Upper lobe of left lung (tissue), 4 donors: ENCODE measurements at regions not wholly inside any gene's neighbourhood (a gene's known extent, or its start where the extent isn't known, plus 50 kb on each side); places are given as distances from the start of the nearest gene placed in this dataset.

Experiments used
- EP300 ChIP-seq, 4 donors: sonication (generic); formaldehyde crosslinking; IDR thresholded peaks; one replicate each; pipeline ENCODE4 v1.5.1; 2017; ENCODE audit warnings: antibody characterized with exemption in 4 of 4, control low read depth in 2 of 4
- POLR2A ChIP-seq, 4 donors: fragments of 450-650 bp; IDR thresholded peaks; one replicate each; pipeline ENCODE4 v1.5.1; 2016 to 2017; ENCODE audit warnings: antibody characterized with exemption in 4 of 4, mild to moderate bottlenecking in 2 of 4
- TF ChIP-seq, protein P1 (sequence below), 6 experiments: fragments of 450-650 bp in 4 of 6; fragments of 200-600 bp in 2 of 6; sonication (generic) in 2 of 6; IDR thresholded peaks; one replicate each; pipeline ENCODE4 v1.5.1; 2016 to 2019; ENCODE audit warnings: antibody characterized with exemption in 6 of 6

GRCh38 chr10:3348564-3348963 lies 176.0 kb upstream of the PITRM1 start:
- TF ChIP-seq, protein P1, sequence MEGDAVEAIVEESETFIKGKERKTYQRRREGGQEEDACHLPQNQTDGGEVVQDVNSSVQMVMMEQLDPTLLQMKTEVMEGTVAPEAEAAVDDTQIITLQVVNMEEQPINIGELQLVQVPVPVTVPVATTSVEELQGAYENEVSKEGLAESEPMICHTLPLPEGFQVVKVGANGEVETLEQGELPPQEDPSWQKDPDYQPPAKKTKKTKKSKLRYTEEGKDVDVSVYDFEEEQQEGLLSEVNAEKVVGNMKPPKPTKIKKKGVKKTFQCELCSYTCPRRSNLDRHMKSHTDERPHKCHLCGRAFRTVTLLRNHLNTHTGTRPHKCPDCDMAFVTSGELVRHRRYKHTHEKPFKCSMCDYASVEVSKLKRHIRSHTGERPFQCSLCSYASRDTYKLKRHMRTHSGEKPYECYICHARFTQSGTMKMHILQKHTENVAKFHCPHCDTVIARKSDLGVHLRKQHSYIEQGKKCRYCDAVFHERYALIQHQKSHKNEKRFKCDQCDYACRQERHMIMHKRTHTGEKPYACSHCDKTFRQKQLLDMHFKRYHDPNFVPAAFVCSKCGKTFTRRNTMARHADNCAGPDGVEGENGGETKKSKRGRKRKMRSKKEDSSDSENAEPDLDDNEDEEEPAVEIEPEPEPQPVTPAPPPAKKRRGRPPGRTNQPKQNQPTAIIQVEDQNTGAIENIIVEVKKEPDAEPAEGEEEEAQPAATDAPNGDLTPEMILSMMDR (IDR thresholded peaks at IDR 0.05), result no peak
- TF ChIP-seq EP300 (IDR thresholded peaks at IDR 0.05) (no peak), POLR2A (IDR thresholded peaks at IDR 0.05) (no peak)
